Ascending aorta (tissue), 2 donors: ENCODE measurements at regions not wholly inside any gene's neighbourhood (a gene's known extent, or its start where the extent isn't known, plus 50 kb on each side); places are given as distances from the start of the nearest gene placed in this dataset.

Experiments
- DNase-seq, 2 donors: peaks; one replicate each; pipeline ENCODE4 v3.0.0-alpha.2; 2019; ENCODE audit warnings: low spot score in 2 of 2
- H3K27ac ChIP-seq, 2 donors: fragments of 200-600 bp; sonication (generic); one replicate each; pipeline ENCODE4 v1.5.1; 2016 to 2017; ENCODE audit warnings: mild to moderate bottlenecking in 1 of 2
- H3K27me3 ChIP-seq: fragments of 200-600 bp; sonication (generic); one replicate; pipeline ENCODE4 v1.5.1; 2017
- H3K36me3 ChIP-seq, 2 donors: fragments of 200-600 bp; sonication (generic); one replicate each; pipeline ENCODE4 v1.5.1; 2016
- H3K4me1 ChIP-seq, 2 donors: fragments of 200-600 bp; sonication (generic); one replicate each; pipeline ENCODE4 v1.5.1; 2016 to 2017; ENCODE audit warnings: mild to moderate bottlenecking in 1 of 2
- H3K4me3 ChIP-seq, 2 donors: fragments of 200-600 bp; sonication (generic); one replicate each; pipeline ENCODE4 v1.5.1; 2016 to 2017; ENCODE audit warnings: mild to moderate bottlenecking in 1 of 2
- H3K9me3 ChIP-seq, 2 donors: fragments of 200-600 bp; sonication (generic); one replicate each; pipeline ENCODE4 v1.5.1; 2016
- intact Hi-C: fragments of 100-400 bp; cut with DNase I; formaldehyde crosslinking; loops from one replicate; pipeline ENCODE4 v1.15.1; 2023
- TF ChIP-seq, protein P1 (sequence below), 3 experiments: fragments of 200-600 bp in 2 of 3; fragments of 450-650 bp in 1 of 3; sonication (generic) in 2 of 3; IDR thresholded peaks; one replicate each; pipeline ENCODE4 v1.5.1; 2016 to 2019; ENCODE audit warnings: antibody characterized with exemption in 3 of 3, mild to moderate bottlenecking in 1 of 3, moderate library complexity in 1 of 3

DNA sequence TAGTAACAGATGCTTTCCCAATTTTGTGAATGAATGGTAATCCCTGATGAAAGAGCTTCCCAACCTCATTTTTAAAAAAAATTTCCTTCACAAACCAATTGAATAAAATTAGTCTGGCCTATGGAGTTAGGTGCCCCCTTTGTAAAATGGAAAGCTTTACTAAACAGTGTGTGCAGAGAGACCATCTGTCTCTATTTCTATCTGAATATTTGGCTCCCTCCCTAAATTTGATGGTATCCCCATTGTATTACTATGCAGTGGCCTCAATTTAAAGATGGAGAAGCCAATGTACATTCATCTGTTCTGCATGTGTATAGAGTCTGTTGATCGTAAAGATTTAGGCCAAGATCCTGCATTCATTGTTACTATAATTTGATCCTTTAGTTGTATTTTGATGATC is 397.7 kb upstream of the RGS6 start:
- TF ChIP-seq, protein P1, sequence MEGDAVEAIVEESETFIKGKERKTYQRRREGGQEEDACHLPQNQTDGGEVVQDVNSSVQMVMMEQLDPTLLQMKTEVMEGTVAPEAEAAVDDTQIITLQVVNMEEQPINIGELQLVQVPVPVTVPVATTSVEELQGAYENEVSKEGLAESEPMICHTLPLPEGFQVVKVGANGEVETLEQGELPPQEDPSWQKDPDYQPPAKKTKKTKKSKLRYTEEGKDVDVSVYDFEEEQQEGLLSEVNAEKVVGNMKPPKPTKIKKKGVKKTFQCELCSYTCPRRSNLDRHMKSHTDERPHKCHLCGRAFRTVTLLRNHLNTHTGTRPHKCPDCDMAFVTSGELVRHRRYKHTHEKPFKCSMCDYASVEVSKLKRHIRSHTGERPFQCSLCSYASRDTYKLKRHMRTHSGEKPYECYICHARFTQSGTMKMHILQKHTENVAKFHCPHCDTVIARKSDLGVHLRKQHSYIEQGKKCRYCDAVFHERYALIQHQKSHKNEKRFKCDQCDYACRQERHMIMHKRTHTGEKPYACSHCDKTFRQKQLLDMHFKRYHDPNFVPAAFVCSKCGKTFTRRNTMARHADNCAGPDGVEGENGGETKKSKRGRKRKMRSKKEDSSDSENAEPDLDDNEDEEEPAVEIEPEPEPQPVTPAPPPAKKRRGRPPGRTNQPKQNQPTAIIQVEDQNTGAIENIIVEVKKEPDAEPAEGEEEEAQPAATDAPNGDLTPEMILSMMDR (IDR thresholded peaks at IDR 0.05): no peak
- no peaks in the 10 kb centered on the region for H3K36me3 ChIP-seq
- no peaks in the 10 kb centered on the region for H3K9me3 ChIP-seq
- no peaks in the 10 kb centered on the region for H3K27me3 ChIP-seq
- peaks cover 0 to 19% of the 10 kb centered on the region in 2 donors for H3K4me1 ChIP-seq
- DNase-seq: no peak
- intact Hi-C loops: loop anchor here (5.0 kb wide), 1 partner anchor 92 kb away; no protein-coding TSS in a partner anchor
- no peak overlapping the region for H3K27ac ChIP-seq
- no peak overlapping the region for H3K4me3 ChIP-seq

DNA sequence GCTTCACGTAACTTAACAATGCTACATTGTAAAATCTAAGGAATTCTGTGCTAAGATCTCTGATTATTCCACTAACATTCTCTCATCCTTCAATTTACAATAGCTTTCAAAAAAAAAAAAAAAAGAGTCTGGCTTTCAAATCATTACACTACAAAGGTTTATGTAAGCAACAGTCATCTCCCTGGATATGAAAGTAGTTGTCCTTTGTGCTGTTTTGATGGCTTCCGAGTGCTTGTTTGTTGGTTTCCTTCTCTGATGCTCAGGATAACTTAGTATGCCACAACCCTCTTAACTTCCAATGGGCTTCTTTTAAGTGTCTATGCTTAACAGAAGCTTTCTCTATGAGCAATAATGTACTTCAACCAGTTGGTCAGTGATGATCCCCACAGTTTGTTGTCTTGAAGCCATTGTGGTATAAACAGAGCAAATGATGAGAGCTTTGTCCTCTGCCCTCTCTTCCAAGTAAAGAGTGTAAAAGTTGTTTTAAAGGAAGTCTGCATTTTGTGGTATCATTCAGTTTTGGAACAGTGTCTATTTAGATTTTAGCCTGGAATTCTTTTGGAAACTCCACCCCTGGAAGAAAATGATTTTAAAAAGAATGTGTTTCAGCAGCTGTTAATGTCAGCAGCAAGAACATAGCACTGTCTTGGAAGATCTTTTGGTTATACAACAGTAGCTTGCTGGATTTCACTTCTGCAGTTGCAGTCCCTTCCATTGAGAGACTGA is 396.1 kb upstream of the RGS6 start:
- H3K27ac ChIP-seq: no peak overlapping the region
- no peaks in the 10 kb centered on the region for H3K36me3 ChIP-seq
- TF ChIP-seq, protein P1 (IDR thresholded peaks at IDR 0.05): no peak
- no peaks in the 10 kb centered on the region for H3K27me3 ChIP-seq
- no peaks in the 10 kb centered on the region for H3K9me3 ChIP-seq
- DNase-seq: no peak
- peaks cover 3 to 25% of the 10 kb centered on the region in 2 donors for H3K4me1 ChIP-seq
- H3K4me3 ChIP-seq: no peak overlapping the region
- intact Hi-C loops: loop anchor here (5.0 kb wide), 1 partner anchor 51 kb away; no protein-coding TSS in a partner anchor

DNA sequence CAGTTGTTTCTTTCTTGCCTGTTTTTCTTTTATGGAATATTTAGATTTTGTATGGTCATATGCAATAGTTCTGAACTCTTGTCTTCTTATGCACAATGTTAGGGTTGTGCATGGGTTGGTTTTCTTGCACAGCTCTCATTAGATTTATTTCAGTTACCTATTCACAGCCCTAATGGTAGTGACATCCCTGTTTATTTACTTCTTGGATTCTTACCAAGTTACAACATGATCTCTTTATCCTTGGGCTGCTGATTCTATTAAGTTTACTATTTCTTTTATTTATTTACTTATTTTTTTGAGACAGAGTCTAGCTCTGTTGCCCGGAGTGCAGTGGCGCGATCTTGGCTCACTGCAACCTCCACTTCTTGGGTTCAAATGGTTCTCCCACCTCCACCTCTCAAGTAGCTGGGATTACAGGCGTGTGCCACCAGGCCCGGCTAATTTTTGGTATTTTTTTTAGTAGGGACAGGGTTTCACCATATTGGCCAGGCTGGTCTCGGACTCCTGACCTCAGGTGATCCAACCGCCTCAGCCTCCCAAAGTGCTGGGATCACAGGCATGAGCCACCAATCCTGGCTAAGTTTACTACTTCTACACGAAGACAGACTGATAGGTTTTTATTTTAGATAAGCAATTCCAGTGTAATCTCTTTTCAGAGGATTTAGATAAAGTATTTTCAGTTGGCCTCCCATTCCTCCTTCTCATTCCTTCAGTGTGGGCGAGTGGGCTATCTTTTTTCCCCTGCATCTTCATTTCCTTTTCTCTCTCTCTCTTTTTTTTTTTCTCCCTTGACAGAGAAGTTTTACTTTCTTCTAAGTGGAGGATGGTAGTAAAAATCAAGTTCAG is 395.1 kb upstream of the RGS6 start:
- TF ChIP-seq, protein P1 (IDR thresholded peaks at IDR 0.05): no peak
- no peaks in the 10 kb centered on the region for H3K9me3 ChIP-seq
- H3K4me3 ChIP-seq: no peak overlapping the region
- intact Hi-C loops: loop anchor here (5.0 kb wide), 1 partner anchor 50 kb away; no protein-coding TSS in a partner anchor
- H3K27ac ChIP-seq: no peak overlapping the region
- no peaks in the 10 kb centered on the region for H3K36me3 ChIP-seq
- no peaks in the 10 kb centered on the region for H3K27me3 ChIP-seq
- no peak for DNase-seq
- H3K4me1 ChIP-seq: peaks cover 3 to 25% of the 10 kb centered on the region in 2 donors

DNA sequence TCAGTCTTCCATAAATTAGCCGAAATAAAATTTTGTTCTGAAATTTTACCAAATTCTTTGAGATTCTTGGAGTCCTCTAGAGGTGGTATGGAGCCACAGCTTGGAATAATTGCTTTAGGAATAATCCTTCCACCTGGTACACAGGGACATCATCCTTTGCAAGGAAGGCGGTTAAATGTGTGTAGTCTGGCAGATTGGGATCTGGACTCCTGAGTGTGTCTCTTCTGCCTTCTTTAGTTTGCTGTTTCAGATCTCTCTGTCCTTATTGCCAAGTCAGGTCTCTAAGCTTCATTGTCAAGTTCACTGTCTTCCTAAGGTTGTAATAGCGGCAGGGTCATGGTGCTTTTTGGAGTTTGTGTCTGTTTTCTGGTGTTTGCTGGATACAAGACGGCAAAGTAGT is 393.9 kb upstream of the RGS6 start:
- Histone ChIP-seq H3K9me3 (no peaks in the 10 kb centered on the region), H3K36me3 (no peaks in the 10 kb centered on the region), H3K4me1 (peaks cover 3 to 16% of the 10 kb centered on the region in 2 donors), H3K27ac (no peak overlapping the region), H3K27me3 (no peaks in the 10 kb centered on the region), H3K4me3 (no peak overlapping the region)
- no peak for DNase-seq
- intact Hi-C loops: loop anchor here (5.0 kb wide), 1 partner anchor 49 kb away; no protein-coding TSS in a partner anchor
- TF ChIP-seq, protein P1 (IDR thresholded peaks at IDR 0.05): no peak

DNA sequence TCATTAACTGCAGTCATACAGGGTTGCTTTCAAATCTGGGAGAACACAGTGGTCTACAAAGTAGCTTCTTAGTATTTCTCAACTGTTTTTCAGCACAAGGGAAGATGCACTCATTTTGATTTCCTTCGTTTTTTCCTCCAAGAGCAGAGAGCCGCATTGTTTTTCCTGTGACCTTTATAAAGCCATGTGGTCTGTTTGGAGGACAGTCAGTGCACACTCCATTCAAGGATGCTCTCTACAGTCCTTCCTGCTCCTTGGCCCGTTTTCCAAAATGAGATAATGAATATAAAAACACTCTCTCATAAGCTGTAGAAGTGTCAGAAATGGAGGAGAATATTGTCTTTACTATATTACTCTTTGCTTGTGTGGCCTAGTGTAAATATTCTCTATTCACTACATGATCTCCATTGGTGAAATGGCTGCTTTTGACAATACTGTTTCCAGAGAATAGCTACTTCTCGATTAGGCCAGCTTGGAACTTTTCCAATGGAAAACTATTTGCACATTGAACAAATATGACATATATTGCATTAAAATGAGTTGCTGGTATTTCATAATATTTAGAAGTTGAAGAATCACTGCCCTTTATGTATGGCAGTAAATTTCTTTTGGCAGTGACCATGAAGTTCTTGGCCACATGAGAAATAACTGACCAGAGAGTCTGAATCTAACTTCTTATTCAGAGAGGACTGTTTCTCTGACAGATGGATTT is 393.1 kb upstream of the RGS6 start:
- H3K36me3 ChIP-seq: no peaks in the 10 kb centered on the region
- TF ChIP-seq, protein P1 (IDR thresholded peaks at IDR 0.05): no peak
- peaks cover 3 to 14% of the 10 kb centered on the region in 2 donors for H3K4me1 ChIP-seq
- peak overlapping the region in 1 of 2 donors; percentile 13 for H3K4me3 ChIP-seq
- intact Hi-C loops: loop anchor here (5.0 kb wide), 1 partner anchor 48 kb away; no protein-coding TSS in a partner anchor
- H3K27ac ChIP-seq: peak overlapping the region; percentile 50 to 55
- no peaks in the 10 kb centered on the region for H3K27me3 ChIP-seq
- no peaks in the 10 kb centered on the region for H3K9me3 ChIP-seq
- no peak for DNase-seq
